GM18907 (cell line): ENCODE measurements at regions not wholly inside any gene's neighbourhood (a gene's known extent, or its start where the extent isn't known, plus 50 kb on each side); places are given as distances from the start of the nearest gene placed in this dataset.

Source experiments
- ATAC-seq: cut with Tn5 transposase; IDR thresholded peaks from one replicate; pipeline ENCODE4 v1.9.1; 2021; ENCODE audit warnings: mild to moderate bottlenecking, moderate library complexity; ENCODE audit not compliant: unreplicated experiment

GRCh38 chr18:39990540-39990939 is 1964.5 kb upstream of the PIK3C3 start:
- no peak for ATAC-seq

- no peak for ATAC-seq
Measured at GRCh38 chr18:39976771-39977170, 1978.3 kb upstream of the PIK3C3 start.

- no peak for ATAC-seq
Measured at GRCh38 chr18:39972521-39972920, 1982.5 kb upstream of the PIK3C3 start.

- no peak for ATAC-seq
Measured at GRCh38 chr18:39969803-39970494, 1985.1 kb upstream of the PIK3C3 start.

GRCh38 chr18:39966275-39966674 is 1988.8 kb upstream of the PIK3C3 start:
- no peak for ATAC-seq

- ATAC-seq = no peak
Measured at GRCh38 chr18:39962546-39962945, 1992.5 kb upstream of the PIK3C3 start.

- ATAC-seq = no peak
Measured at GRCh38 chr18:39960550-39960949, 1994.5 kb upstream of the PIK3C3 start.

- ATAC-seq = no peak
Measured at GRCh38 chr18:39959839-39960238, 1995.2 kb upstream of the PIK3C3 start.

GRCh38 chr18:39958876-39959275 is 1996.2 kb upstream of the PIK3C3 start:
- ATAC-seq = no peak

GRCh38 chr18:39952816-39953215 is 2002.2 kb upstream of the PIK3C3 start:
- no peak for ATAC-seq

- no peak for ATAC-seq
Measured at GRCh38 chr18:39951142-39951720, 2003.8 kb upstream of the PIK3C3 start.

- no peak for ATAC-seq
Measured at GRCh38 chr18:39946623-39947061, 2008.4 kb upstream of the PIK3C3 start.

- ATAC-seq = no peak
Measured at GRCh38 chr18:39945076-39945475, 2010.0 kb upstream of the PIK3C3 start.

GRCh38 chr18:39942702-39943101 is 2012.3 kb upstream of the PIK3C3 start:
- no peak for ATAC-seq

GRCh38 chr18:39938676-39939608 is 2016.1 kb upstream of the PIK3C3 start:
- ATAC-seq = no peak

GRCh38 chr18:39935598-39935997 is 2019.4 kb upstream of the PIK3C3 start:
- no peak for ATAC-seq

GRCh38 chr18:39918847-39919246 is 2036.2 kb upstream of the PIK3C3 start:
- no peak for ATAC-seq

GRCh38 chr18:39913672-39914366 is 2041.2 kb upstream of the PIK3C3 start:
- no peak for ATAC-seq

- no peak for ATAC-seq
Measured at GRCh38 chr18:39911716-39912115, 2043.3 kb upstream of the PIK3C3 start.

GRCh38 chr18:39909706-39910105 is 2045.3 kb upstream of the PIK3C3 start:
- ATAC-seq = no peak

GRCh38 chr18:39886136-39886535 is 2068.9 kb upstream of the PIK3C3 start:
- no peak for ATAC-seq
